Right renal pelvis (tissue), 4 donors: ENCODE measurements at regions not wholly inside any gene's neighbourhood (a gene's known extent, or its start where the extent isn't known, plus 50 kb on each side); places are given as distances from the start of the nearest gene placed in this dataset.

Source experiments
- DNase-seq, 4 donors: peaks; one replicate each; pipeline ENCODE4 v3.0.0-alpha.2; 2013; ENCODE audit warnings: low read depth in 4 of 4, low spot score in 3 of 4, missing footprints in 1 of 4

GRCh38 chr22:47564651-47565434 is 802.4 kb downstream of the TBC1D22A start:
- DNase-seq, result no peak

GRCh38 chr22:47564158-47564450 is 801.7 kb downstream of the TBC1D22A start:
- no peak for DNase-seq

GRCh38 chr22:47563406-47564157 is 801.1 kb downstream of the TBC1D22A start:
- no peak for DNase-seq

- DNase-seq, result no peak
Measured at GRCh38 chr22:47561766-47562165, 799.3 kb downstream of the TBC1D22A start.

GRCh38 chr22:47561115-47561675 is 798.7 kb downstream of the TBC1D22A start:
- DNase-seq, result no peak

GRCh38 chr22:47558828-47559700 is 796.6 kb downstream of the TBC1D22A start:
- no peak for DNase-seq

- no peak for DNase-seq
Measured at GRCh38 chr22:47556473-47556872, 794.0 kb downstream of the TBC1D22A start.

- DNase-seq, result no peak
Measured at GRCh38 chr22:47553436-47553835, 791.0 kb downstream of the TBC1D22A start.

GRCh38 chr22:47552541-47553205 is 790.2 kb downstream of the TBC1D22A start:
- DNase-seq, result no peak

- no peak for DNase-seq
Measured at GRCh38 chr22:47552024-47552423, 789.6 kb downstream of the TBC1D22A start.

GRCh38 chr22:47551431-47551775 is 789.0 kb downstream of the TBC1D22A start:
- DNase-seq, result no peak

GRCh38 chr22:47550524-47551430 is 788.3 kb downstream of the TBC1D22A start:
- peak in 1 of 4 donors; percentile 20 for DNase-seq

GRCh38 chr22:47549741-47550340 is 787.4 kb downstream of the TBC1D22A start:
- DNase-seq, result no peak

GRCh38 chr22:47548953-47549740 is 786.7 kb downstream of the TBC1D22A start:
- DNase-seq, result no peak

GRCh38 chr22:47547881-47548650 is 785.6 kb downstream of the TBC1D22A start:
- DNase-seq, result no peak

- DNase-seq, result no peak
Measured at GRCh38 chr22:47547239-47547661, 784.8 kb downstream of the TBC1D22A start.

- DNase-seq, result no peak
Measured at GRCh38 chr22:47544696-47545095, 782.2 kb downstream of the TBC1D22A start.
